ENCODE measurements at regions not wholly inside any gene's neighbourhood (a gene's known extent, or its start where the extent isn't known, plus 50 kb on each side); places are given as distances from the start of the nearest gene placed in this dataset.

GRCh38 chr20:48526936-48527335 lies 300.9 kb downstream of the PREX1 start:
- Histone ChIP-seq H3K27ac (ENCODE audit: low read depth in 1 of 2, low read length in 2 of 2) (no peak overlapping the region), H3K79me2 (ENCODE audit: insufficient read depth, low read length) (no peaks in the 10 kb centered on the region), H4K20me1 (ENCODE audit: insufficient read depth, low read length) (no peaks in the 10 kb centered on the region), H3K4me2 (replicated peaks; ENCODE audit: extremely low read depth, low read length, poor library complexity, severe bottlenecking) (no peak overlapping the region), H3K9me3 (replicated peaks in 1 of 2; ENCODE audit: control insufficient read depth in 1 of 2, insufficient read depth in 1 of 2, low read length in 2 of 2) (no peaks in the 10 kb centered on the region), H3K27me3 (ENCODE audit: control insufficient read depth in 2 of 2, insufficient read depth in 2 of 2, low read length in 2 of 2) (no peaks in the 10 kb centered on the region), H2AFZ (ENCODE audit: insufficient read depth, low read depth, low read length, poor library complexity, severe bottlenecking) (no peak overlapping the region), H3K4me1 (ENCODE audit: control insufficient read depth in 1 of 2, insufficient read depth in 2 of 2, low read length in 2 of 2) (no peaks in the 10 kb centered on the region), H3K4me3 (replicated peaks in 1 of 3; ENCODE audit: low read depth in 2 of 3, low read length in 3 of 3) (no peak overlapping the region), H3K9ac (ENCODE audit: insufficient read depth, low read length, poor library complexity, severe bottlenecking) (no peak overlapping the region), H3K36me3 (replicated peaks in 1 of 2; ENCODE audit: control insufficient read depth in 1 of 2, insufficient read depth in 2 of 2, low read length in 2 of 2) (no peaks in the 10 kb centered on the region)
- Mint-ChIP-seq H3K27me3 (ENCODE audit: low read depth in 3 of 3) (peaks cover 0 to 6% (median 2%) of the 10 kb centered on the region in 3 donors), H3K4me3 (no peak overlapping the region), H3K9me3 (peaks cover 0 to 3% (median 0%) of the 10 kb centered on the region in 7 donors), H3K4me1 (no peaks in the 10 kb centered on the region), H3K36me3 (no peaks in the 10 kb centered on the region), H3K27ac (no peak overlapping the region)
- no peak for DNase-seq
- intact Hi-C loops (cut with micrococcal nuclease) = no loop called here
- no peak for TF ChIP-seq CTCF (IDR thresholded peaks at IDR 0.05)
- WGBS (ENCODE audit: insufficient coverage) = 82% methylated on average over 7 of the region's 9 CpGs

GRCh38 chr20:48525400-48525799 lies 302.4 kb downstream of the PREX1 start:
- TF ChIP-seq CTCF (IDR thresholded peaks at IDR 0.05) = no peak
- Mint-ChIP-seq H3K36me3 (no peaks in the 10 kb centered on the region), H3K4me3 (no peak overlapping the region), H3K27me3 (ENCODE audit: low read depth in 3 of 3) (peaks cover 0 to 4% (median 0%) of the 10 kb centered on the region in 3 donors), H3K9me3 (peaks cover 0 to 3% (median 0%) of the 10 kb centered on the region in 7 donors), H3K27ac (no peak overlapping the region), H3K4me1 (no peaks in the 10 kb centered on the region)
- H3K36me3 ChIP-seq (replicated peaks in 1 of 2; ENCODE audit: control insufficient read depth in 1 of 2, insufficient read depth in 2 of 2, low read length in 2 of 2) = no peaks in the 10 kb centered on the region
- H3K79me2 ChIP-seq (ENCODE audit: insufficient read depth, low read length) = no peaks in the 10 kb centered on the region
- no peak overlapping the region for H3K27ac ChIP-seq (ENCODE audit: low read depth in 1 of 2, low read length in 2 of 2)
- no peak overlapping the region for H2AFZ ChIP-seq (ENCODE audit: insufficient read depth, low read depth, low read length, poor library complexity, severe bottlenecking)
- H3K9ac ChIP-seq (ENCODE audit: insufficient read depth, low read length, poor library complexity, severe bottlenecking) = no peak overlapping the region
- intact Hi-C loops (cut with micrococcal nuclease) = no loop called here
- DNase-seq = no peak
- no peaks in the 10 kb centered on the region for H3K4me1 ChIP-seq (ENCODE audit: control insufficient read depth in 1 of 2, insufficient read depth in 2 of 2, low read length in 2 of 2)
- 80% methylated on average over 1 of the region's 2 CpGs for WGBS (ENCODE audit: insufficient coverage)
- no peak overlapping the region for H3K4me2 ChIP-seq (replicated peaks; ENCODE audit: extremely low read depth, low read length, poor library complexity, severe bottlenecking)
- no peaks in the 10 kb centered on the region for H3K9me3 ChIP-seq (replicated peaks in 1 of 2; ENCODE audit: control insufficient read depth in 1 of 2, insufficient read depth in 1 of 2, low read length in 2 of 2)
- H4K20me1 ChIP-seq (ENCODE audit: insufficient read depth, low read length) = no peaks in the 10 kb centered on the region
- no peaks in the 10 kb centered on the region for H3K27me3 ChIP-seq (ENCODE audit: control insufficient read depth in 2 of 2, insufficient read depth in 2 of 2, low read length in 2 of 2)
- no peak overlapping the region for H3K4me3 ChIP-seq (replicated peaks in 1 of 3; ENCODE audit: low read depth in 2 of 3, low read length in 3 of 3)

Measured in CD14-positive monocyte (primary cell).